ACHN (cell line): ENCODE measurements at regions not wholly inside any gene's neighbourhood (a gene's known extent, or its start where the extent isn't known, plus 50 kb on each side); places are given as distances from the start of the nearest gene placed in this dataset.

Source experiments
- DNase-seq: peaks from one replicate; pipeline ENCODE4 v3.0.0-alpha.2; 2015
- in situ Hi-C: cut with HindIII; loops from 2 replicates; pipeline ENCODE4 v1.10.0; 2017; ENCODE audit warnings: low sequenced_read_pairs, low pct_ligation_motif_present, low pct_unique_long_range_greater_than_20kb

- in situ Hi-C loops: no loop called here
These were observed 562.1 kb downstream of the XIRP2 start for GRCh38 chr2:167450364-167450763.

GRCh38 chr2:167440382-167440781 is 552.1 kb downstream of the XIRP2 start:
- in situ Hi-C loops: no loop called here
- DNase-seq: no peak

More at GRCh38 chr2:167450364-167450763, 562.1 kb downstream of the XIRP2 start:
- DNase-seq: no peak

- in situ Hi-C loops: no loop called here
- DNase-seq: peak; percentile 57
These were observed 549.9 kb downstream of the XIRP2 start for GRCh38 chr2:167438206-167438605.

GRCh38 chr2:167431949-167432348 is 543.7 kb downstream of the XIRP2 start:
- no peak for DNase-seq
- in situ Hi-C loops: no loop called here

GRCh38 chr2:167430447-167430846 is 542.2 kb downstream of the XIRP2 start:
- in situ Hi-C loops: no loop called here
- DNase-seq: no peak

- in situ Hi-C loops: no loop called here
- DNase-seq: no peak
These were observed 536.8 kb downstream of the XIRP2 start for GRCh38 chr2:167424803-167425755.

- in situ Hi-C loops: no loop called here
- DNase-seq: no peak
These were observed 535.9 kb downstream of the XIRP2 start for GRCh38 chr2:167424221-167424620.

- in situ Hi-C loops: no loop called here
- no peak for DNase-seq
These were observed 535.5 kb downstream of the XIRP2 start for GRCh38 chr2:167423731-167424130.

- no peak for DNase-seq
- in situ Hi-C loops: no loop called here
These were observed 531.9 kb downstream of the XIRP2 start for GRCh38 chr2:167420211-167420610.

GRCh38 chr2:167415068-167415467 is 526.8 kb downstream of the XIRP2 start:
- in situ Hi-C loops: no loop called here

GRCh38 chr2:167411367-167411766 is 523.1 kb downstream of the XIRP2 start:
- peak; percentile 27 for DNase-seq
- in situ Hi-C loops: no loop called here

More at GRCh38 chr2:167415068-167415467, 526.8 kb downstream of the XIRP2 start:
- DNase-seq: no peak

- in situ Hi-C loops: no loop called here
These were observed 518.3 kb downstream of the XIRP2 start for GRCh38 chr2:167406558-167406957.

GRCh38 chr2:167404627-167405284 is 516.5 kb downstream of the XIRP2 start:
- in situ Hi-C loops: no loop called here
- no peak for DNase-seq

More at GRCh38 chr2:167406558-167406957, 518.3 kb downstream of the XIRP2 start:
- no peak for DNase-seq

GRCh38 chr2:167401309-167401708 is 513.0 kb downstream of the XIRP2 start:
- no peak for DNase-seq
- in situ Hi-C loops: no loop called here

GRCh38 chr2:167400546-167400945 is 512.3 kb downstream of the XIRP2 start:
- no peak for DNase-seq
- in situ Hi-C loops: no loop called here

- in situ Hi-C loops: no loop called here
- DNase-seq: no peak
These were observed 510.6 kb downstream of the XIRP2 start for GRCh38 chr2:167398873-167399272.

- in situ Hi-C loops: no loop called here
These were observed 500.6 kb downstream of the XIRP2 start for GRCh38 chr2:167388901-167389300.

GRCh38 chr2:167388497-167388896 is 500.2 kb downstream of the XIRP2 start:
- in situ Hi-C loops: no loop called here
- no peak for DNase-seq

More at GRCh38 chr2:167388901-167389300, 500.6 kb downstream of the XIRP2 start:
- no peak for DNase-seq

GRCh38 chr2:167386694-167387093 is 498.4 kb downstream of the XIRP2 start:
- DNase-seq: no peak
- in situ Hi-C loops: no loop called here
